ENCODE measurements at regions not wholly inside any gene's neighbourhood (a gene's known extent, or its start where the extent isn't known, plus 50 kb on each side); places are given as distances from the start of the nearest gene placed in this dataset.

- H3K9ac ChIP-seq (ENCODE audit: control insufficient read depth, extremely low read depth, insufficient read depth, low read length), result no peak overlapping the region
- no peak for FAIRE-seq
- no peak overlapping the region for H3K27ac ChIP-seq (ENCODE audit: control insufficient read depth, insufficient read depth, low read length)
- H4K20me1 ChIP-seq (ENCODE audit: control insufficient read depth, extremely low read depth, insufficient read depth, low read length), result no peaks in the 10 kb centered on the region
- H3K27me3 ChIP-seq (ENCODE audit: control insufficient read depth, extremely low read depth, insufficient read depth, low read length), result no peaks in the 10 kb centered on the region
- no peak for DNase-seq (ENCODE audit: low read depth, low spot score)
- TF ChIP-seq EZH2 (IDR thresholded peaks at IDR 0.05; ENCODE audit: low read length), result no peak
- no peak for TF ChIP-seq CTCF (optimal IDR thresholded peaks at IDR 0.05 in 1 of 3, IDR thresholded peaks at IDR 0.05 in 1 of 3, conservative IDR thresholded peaks at IDR 0.05 in 1 of 3; ENCODE audit: extremely low read depth in 1 of 3, insufficient read depth in 2 of 3, low read length in 3 of 3)
- H3K4me3 ChIP-seq (ENCODE audit: control insufficient read depth in 2 of 3, extremely low read depth in 1 of 3, insufficient read depth in 2 of 3, low read depth in 1 of 3, low read length in 3 of 3), result no peak overlapping the region
- no peaks in the 10 kb centered on the region for H3K9me3 ChIP-seq (ENCODE audit: control insufficient read depth, low read depth, low read length)
- no peaks in the 10 kb centered on the region for H3K9me1 ChIP-seq (ENCODE audit: control insufficient read depth, extremely low read depth, insufficient read depth, low read length)
- no peak overlapping the region for H2AFZ ChIP-seq (ENCODE audit: control insufficient read depth, low read length)
- no peaks in the 10 kb centered on the region for H3K36me3 ChIP-seq (ENCODE audit: control insufficient read depth in 2 of 2, extremely low read depth in 1 of 2, insufficient read depth in 2 of 2, low read length in 2 of 2)
- H3K79me2 ChIP-seq (ENCODE audit: control insufficient read depth, insufficient read depth, low read length), result no peaks in the 10 kb centered on the region
- dilution Hi-C loops (cut with MboI; ENCODE audit: extremely low pct_ligation_motif_present, low sequenced_read_pairs), result no loop called here
- no peaks in the 10 kb centered on the region for H3K4me1 ChIP-seq (ENCODE audit: control insufficient read depth, extremely low read depth, insufficient read depth, low read length)
- no peak overlapping the region for H3K4me2 ChIP-seq (ENCODE audit: control insufficient read depth, extremely low read depth, insufficient read depth, low read depth, low read length)
Observed at GRCh38 chr5:158010831-158011230, 151.9 kb upstream of the CLINT1 start.

- TF ChIP-seq CTCF (optimal IDR thresholded peaks at IDR 0.05 in 1 of 3, IDR thresholded peaks at IDR 0.05 in 1 of 3, conservative IDR thresholded peaks at IDR 0.05 in 1 of 3; ENCODE audit: extremely low read depth in 1 of 3, insufficient read depth in 2 of 3, low read length in 3 of 3), result no peak
- H4K20me1 ChIP-seq (ENCODE audit: control insufficient read depth, extremely low read depth, insufficient read depth, low read length), result no peaks in the 10 kb centered on the region
- H3K4me3 ChIP-seq (ENCODE audit: control insufficient read depth in 2 of 3, extremely low read depth in 1 of 3, insufficient read depth in 2 of 3, low read depth in 1 of 3, low read length in 3 of 3), result no peak overlapping the region
- dilution Hi-C loops (cut with MboI; ENCODE audit: extremely low pct_ligation_motif_present, low sequenced_read_pairs), result no loop called here
- H2AFZ ChIP-seq (ENCODE audit: control insufficient read depth, low read length), result no peak overlapping the region
- H3K27me3 ChIP-seq (ENCODE audit: control insufficient read depth, extremely low read depth, insufficient read depth, low read length), result no peaks in the 10 kb centered on the region
- H3K27ac ChIP-seq (ENCODE audit: control insufficient read depth, insufficient read depth, low read length), result no peak overlapping the region
- H3K36me3 ChIP-seq (ENCODE audit: control insufficient read depth in 2 of 2, extremely low read depth in 1 of 2, insufficient read depth in 2 of 2, low read length in 2 of 2), result no peaks in the 10 kb centered on the region
- H3K4me2 ChIP-seq (ENCODE audit: control insufficient read depth, extremely low read depth, insufficient read depth, low read depth, low read length), result no peak overlapping the region
- no peaks in the 10 kb centered on the region for H3K4me1 ChIP-seq (ENCODE audit: control insufficient read depth, extremely low read depth, insufficient read depth, low read length)
- no peaks in the 10 kb centered on the region for H3K9me3 ChIP-seq (ENCODE audit: control insufficient read depth, low read depth, low read length)
- DNase-seq (ENCODE audit: low read depth, low spot score), result no peak
- H3K79me2 ChIP-seq (ENCODE audit: control insufficient read depth, insufficient read depth, low read length), result no peaks in the 10 kb centered on the region
- no peaks in the 10 kb centered on the region for H3K9me1 ChIP-seq (ENCODE audit: control insufficient read depth, extremely low read depth, insufficient read depth, low read length)
- no peak for FAIRE-seq
- no peak overlapping the region for H3K9ac ChIP-seq (ENCODE audit: control insufficient read depth, extremely low read depth, insufficient read depth, low read length)
Observed at GRCh38 chr5:158007336-158007735, 148.4 kb upstream of the CLINT1 start.

Data from keratinocyte (primary cell).